MM.1S (cell line): ENCODE measurements at regions not wholly inside any gene's neighbourhood (a gene's known extent, or its start where the extent isn't known, plus 50 kb on each side); places are given as distances from the start of the nearest gene placed in this dataset.

Experiments used
- EZH2 ChIP-seq: fragments of 300-600 bp; sonication (generic); optimal IDR thresholded peaks from 2 replicates; pipeline ENCODE3; 2017; ENCODE audit warnings: low read depth, mild to moderate bottlenecking, antibody characterized with exemption, low read length, mixed read lengths
- EZH2phosphoT487 ChIP-seq: fragments of 300-600 bp; sonication (generic); IDR thresholded peaks from 2 replicates; pipeline ENCODE4 v1.6.1; 2018; ENCODE audit warnings: antibody characterized with exemption, low read length
- TF ChIP-seq, protein P1 (sequence below): fragments of 300-600 bp; sonication (generic); IDR thresholded peaks from 2 replicates; pipeline ENCODE4 v1.5.1; 2016; ENCODE audit warnings: antibody characterized with exemption, low read length, mixed read lengths

DNA sequence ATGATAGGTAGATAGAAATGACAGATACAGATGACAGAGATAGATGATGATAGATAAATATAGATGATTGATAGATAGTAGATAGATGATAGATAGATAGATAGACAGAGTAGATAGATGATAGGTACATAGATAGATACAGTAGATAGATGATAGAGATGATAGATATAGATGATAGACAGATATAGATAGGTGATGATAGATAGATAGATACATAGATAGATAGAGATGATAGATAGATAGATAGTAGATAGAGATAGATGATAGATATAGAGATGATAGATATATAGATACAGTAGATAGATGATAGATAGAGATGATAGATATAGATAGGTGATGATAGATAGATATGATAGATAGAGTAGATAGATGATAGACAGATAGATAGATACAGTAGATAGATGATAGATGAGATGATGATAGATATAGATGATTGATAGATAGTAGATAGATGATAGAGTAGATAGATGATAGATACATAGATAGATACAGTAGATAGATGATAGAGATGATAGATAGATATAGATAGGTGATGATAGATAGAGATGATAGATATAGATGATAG is 95.7 kb upstream of the SMIM23 start:
- TF ChIP-seq, protein P1, sequence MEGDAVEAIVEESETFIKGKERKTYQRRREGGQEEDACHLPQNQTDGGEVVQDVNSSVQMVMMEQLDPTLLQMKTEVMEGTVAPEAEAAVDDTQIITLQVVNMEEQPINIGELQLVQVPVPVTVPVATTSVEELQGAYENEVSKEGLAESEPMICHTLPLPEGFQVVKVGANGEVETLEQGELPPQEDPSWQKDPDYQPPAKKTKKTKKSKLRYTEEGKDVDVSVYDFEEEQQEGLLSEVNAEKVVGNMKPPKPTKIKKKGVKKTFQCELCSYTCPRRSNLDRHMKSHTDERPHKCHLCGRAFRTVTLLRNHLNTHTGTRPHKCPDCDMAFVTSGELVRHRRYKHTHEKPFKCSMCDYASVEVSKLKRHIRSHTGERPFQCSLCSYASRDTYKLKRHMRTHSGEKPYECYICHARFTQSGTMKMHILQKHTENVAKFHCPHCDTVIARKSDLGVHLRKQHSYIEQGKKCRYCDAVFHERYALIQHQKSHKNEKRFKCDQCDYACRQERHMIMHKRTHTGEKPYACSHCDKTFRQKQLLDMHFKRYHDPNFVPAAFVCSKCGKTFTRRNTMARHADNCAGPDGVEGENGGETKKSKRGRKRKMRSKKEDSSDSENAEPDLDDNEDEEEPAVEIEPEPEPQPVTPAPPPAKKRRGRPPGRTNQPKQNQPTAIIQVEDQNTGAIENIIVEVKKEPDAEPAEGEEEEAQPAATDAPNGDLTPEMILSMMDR: no peak
- TF ChIP-seq EZH2phosphoT487 (no peak), EZH2 (no peak)
